OCI-LY3 (cell line): ENCODE measurements at regions not wholly inside any gene's neighbourhood (a gene's known extent, or its start where the extent isn't known, plus 50 kb on each side); places are given as distances from the start of the nearest gene placed in this dataset.

Source experiments
- H2AFZ ChIP-seq: fragments of 200-600, 300-600 bp; shearing (Covaris generic); 2 replicates; pipeline ENCODE4 v1.6.0; 2014; ENCODE audit warnings: antibody characterized with exemption, low read depth, low read length
- H3K27ac ChIP-seq: fragments of 200-600, 300-600 bp; sonication (generic); 2 replicates; pipeline ENCODE4 v1.5.1; 2014; ENCODE audit warnings: mild to moderate bottlenecking, low read length, moderate library complexity, mixed read lengths
- H3K27me3 ChIP-seq: fragments of 200-600, 300-600 bp; sonication (generic); 2 replicates; pipeline ENCODE4 v1.6.1; 2014; ENCODE audit warnings: low read depth, low read length, mixed read lengths
- H3K36me3 ChIP-seq: fragments of 200-600, 300-600 bp; sonication (generic); replicated peaks from 2 replicates; pipeline ENCODE3; 2014; ENCODE audit warnings: low read depth, low read length, mixed read lengths
- H3K4me1 ChIP-seq: fragments of 300-600, 200-600 bp; sonication (generic); 2 replicates; pipeline ENCODE4 v1.6.1; 2014; ENCODE audit warnings: low read length, mixed read lengths
- H3K4me2 ChIP-seq: fragments of 200-600, 300-600 bp; sonication (generic); 2 replicates; pipeline ENCODE4 v1.6.1; 2014; ENCODE audit warnings: low read length, mixed read lengths
- H3K4me3 ChIP-seq: fragments of 300-600, 200-600 bp; sonication (generic); 2 replicates; pipeline ENCODE4 v1.5.1; 2014; ENCODE audit warnings: antibody characterized with exemption, mild to moderate bottlenecking, low read length, moderate library complexity
- H3K79me2 ChIP-seq: fragments of 300-600, 200-600 bp; shearing (Covaris generic); 2 replicates; pipeline ENCODE4 v1.6.1; 2014; ENCODE audit warnings: mild to moderate bottlenecking, low read length, mixed read lengths
- H3K9ac ChIP-seq: fragments of 300-600, 200-600 bp; shearing (Covaris generic); 2 replicates; pipeline ENCODE4 v1.6.0; 2014; ENCODE audit warnings: mild to moderate bottlenecking, low read length, moderate library complexity
- H3K9me3 ChIP-seq: fragments of 200-600, 300-600 bp; shearing (Covaris generic); 2 replicates; pipeline ENCODE4 v1.6.1; 2014; ENCODE audit warnings: low read length, mixed read lengths; ENCODE audit not compliant: insufficient read depth
- H4K20me1 ChIP-seq: fragments of 200-600, 300-600 bp; sonication (generic); 2 replicates; pipeline ENCODE4 v1.6.1; 2016; ENCODE audit warnings: low read length, mixed read lengths; ENCODE audit not compliant: insufficient read depth
- CTCF ChIP-seq: fragments of 200-600, 300-600 bp; sonication (generic); IDR thresholded peaks from 2 replicates; pipeline ENCODE4 v1.5.1; 2014; ENCODE audit warnings: antibody characterized with exemption, low read length, low read depth
- EZH2phosphoT487 ChIP-seq: fragments of 200-600 bp; shearing (Covaris generic); IDR thresholded peaks from 2 replicates; pipeline ENCODE4 v1.6.1; 2018; ENCODE audit warnings: antibody characterized with exemption, mixed run types, low read depth

GRCh38 chr2:188134241-188134640, 157.4 kb upstream of the GULP1 start:
- no peaks in the 10 kb centered on the region for H3K27me3 ChIP-seq
- no peaks in the 10 kb centered on the region for H3K4me1 ChIP-seq
- H3K79me2 ChIP-seq: no peaks in the 10 kb centered on the region
- no peak overlapping the region for H3K27ac ChIP-seq
- H3K9me3 ChIP-seq: no peaks in the 10 kb centered on the region
- TF ChIP-seq CTCF: no peak
- H2AFZ ChIP-seq: no peak overlapping the region
- H3K4me3 ChIP-seq: no peak overlapping the region
- H3K36me3 ChIP-seq: no peaks in the 10 kb centered on the region
- no peaks in the 10 kb centered on the region for H4K20me1 ChIP-seq
- no peak overlapping the region for H3K9ac ChIP-seq
- no peak overlapping the region for H3K4me2 ChIP-seq

- no peak overlapping the region for H3K27ac ChIP-seq
- no peaks in the 10 kb centered on the region for H3K27me3 ChIP-seq
- no peaks in the 10 kb centered on the region for H3K79me2 ChIP-seq
- no peaks in the 10 kb centered on the region for H3K36me3 ChIP-seq
- no peak overlapping the region for H2AFZ ChIP-seq
- H3K9me3 ChIP-seq: no peaks in the 10 kb centered on the region
- H3K4me2 ChIP-seq: no peak overlapping the region
- no peaks in the 10 kb centered on the region for H4K20me1 ChIP-seq
- no peaks in the 10 kb centered on the region for H3K4me1 ChIP-seq
- no peak overlapping the region for H3K4me3 ChIP-seq
- TF ChIP-seq EZH2phosphoT487: no peak
- TF ChIP-seq CTCF: no peak
- H3K9ac ChIP-seq: no peak overlapping the region
Observed at GRCh38 chr2:188138313-188138712, 153.4 kb upstream of the GULP1 start.

- Histone ChIP-seq H4K20me1 (no peaks in the 10 kb centered on the region), H3K9ac (no peak overlapping the region), H3K79me2 (no peaks in the 10 kb centered on the region), H3K4me2 (no peak overlapping the region), H3K27ac (no peak overlapping the region), H2AFZ (no peak overlapping the region), H3K36me3 (no peaks in the 10 kb centered on the region), H3K4me1 (peaks cover 8% of the 10 kb centered on the region), H3K9me3 (no peaks in the 10 kb centered on the region), H3K27me3 (no peaks in the 10 kb centered on the region), H3K4me3 (no peak overlapping the region)
- no peak for TF ChIP-seq CTCF
- no peak for TF ChIP-seq EZH2phosphoT487
Observed at GRCh38 chr2:188142088-188142487, 149.6 kb upstream of the GULP1 start.

- Histone ChIP-seq H2AFZ (no peak overlapping the region), H3K9me3 (no peaks in the 10 kb centered on the region)
Observed at GRCh38 chr2:188142636-188143295, 148.9 kb upstream of the GULP1 start.

More at GRCh38 chr2:188142636-188143295, 148.9 kb upstream of the GULP1 start:
- Histone ChIP-seq H3K9ac (no peak overlapping the region), H3K4me2 (no peak overlapping the region), H3K27me3 (no peaks in the 10 kb centered on the region), H3K36me3 (no peaks in the 10 kb centered on the region), H3K4me3 (no peak overlapping the region), H3K27ac (no peak overlapping the region), H3K79me2 (no peaks in the 10 kb centered on the region), H3K4me1 (peaks cover 11% of the 10 kb centered on the region), H4K20me1 (no peaks in the 10 kb centered on the region)
- TF ChIP-seq EZH2phosphoT487: no peak
- no peak for TF ChIP-seq CTCF
